ENCODE measurements at regions not wholly inside any gene's neighbourhood (a gene's known extent, or its start where the extent isn't known, plus 50 kb on each side); places are given as distances from the start of the nearest gene placed in this dataset.

GRCh38 chr4:129422277-129422676 lies 326.3 kb downstream of the C4orf33 start:
- no peak for DNase-seq

DNA sequence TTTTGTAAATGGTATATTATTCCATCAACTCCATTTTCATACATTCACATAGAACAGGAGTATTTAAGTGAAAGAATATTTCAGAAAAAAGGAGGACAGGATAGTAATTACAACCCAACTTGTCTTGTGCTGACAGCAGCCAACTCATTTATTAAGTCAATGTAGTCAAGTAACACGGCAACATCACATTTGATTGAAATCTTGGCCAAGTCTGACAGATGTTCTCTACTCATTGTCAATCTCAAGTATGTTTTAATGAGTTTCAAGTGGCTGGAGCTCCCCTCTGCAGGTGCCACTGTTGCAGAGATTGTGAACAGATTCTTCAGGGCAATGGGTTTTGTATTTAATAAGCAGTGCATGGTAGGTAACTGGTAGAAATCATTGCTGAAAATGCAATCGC lies 332.5 kb downstream of the C4orf33 start:
- no peak for DNase-seq

GRCh38 chr4:129429581-129430320 lies 333.8 kb downstream of the C4orf33 start:
- DNase-seq, result no peak

- DNase-seq, result no peak
Measured at GRCh38 chr4:129437347-129437746, 341.4 kb downstream of the C4orf33 start.

DNA sequence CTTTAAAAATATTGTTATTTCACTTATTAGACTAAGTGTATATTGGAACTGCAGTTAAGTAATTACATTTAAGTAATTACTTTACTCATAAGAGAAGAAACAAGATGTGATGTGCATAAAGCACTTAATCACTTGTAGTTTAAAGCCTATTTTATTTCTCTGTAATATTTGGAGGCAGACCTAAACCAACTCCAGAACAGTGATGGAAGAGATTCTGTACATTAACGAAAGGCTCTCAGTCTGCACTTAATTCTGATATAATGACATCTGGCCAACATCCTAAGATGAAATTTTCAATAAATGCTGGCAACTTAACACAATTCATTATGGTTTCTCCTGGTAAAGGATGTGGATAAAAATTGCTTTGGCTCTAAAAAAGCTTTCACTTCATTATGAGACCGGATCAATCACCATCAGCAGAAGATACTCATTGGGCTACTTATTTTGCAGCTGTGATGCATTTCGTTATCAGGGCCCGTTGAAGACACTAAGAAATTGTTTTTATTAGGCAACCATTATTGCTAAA lies 342.6 kb downstream of the C4orf33 start:
- DNase-seq, result no peak

- DNase-seq, result no peak
Measured at GRCh38 chr4:129446074-129446473, 350.1 kb downstream of the C4orf33 start.

DNA sequence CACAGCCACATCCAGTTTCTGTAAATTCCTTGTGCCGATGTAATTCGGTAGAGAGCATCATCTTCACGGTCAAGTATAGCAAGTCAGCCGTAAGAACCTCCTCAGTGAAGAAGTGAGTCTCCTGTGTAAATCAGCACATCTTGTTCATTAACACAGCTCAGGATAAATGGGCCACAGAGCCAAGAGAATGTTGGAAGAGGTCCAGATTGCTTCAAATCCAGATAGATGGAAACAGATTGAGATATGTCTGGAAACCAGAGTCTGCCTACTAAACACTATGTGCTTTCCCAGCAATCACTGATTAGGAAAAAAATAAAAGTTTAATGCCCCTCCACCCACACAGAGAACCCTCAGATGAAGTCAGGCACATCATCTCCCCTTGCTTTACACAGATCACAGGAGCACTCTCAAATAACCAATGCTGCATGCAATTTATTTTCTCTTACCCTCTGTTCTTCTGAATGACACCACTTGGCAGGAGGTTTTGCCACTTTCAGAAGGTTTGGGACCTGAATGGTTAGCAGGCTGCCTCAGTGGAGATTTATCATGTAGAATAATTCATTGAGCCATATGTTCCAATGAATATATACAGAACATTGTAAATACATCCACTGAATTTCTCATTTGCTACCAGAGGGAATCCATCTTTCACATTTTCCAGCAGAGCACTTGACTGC lies 357.7 kb downstream of the C4orf33 start:
- DNase-seq, result no peak

- no peak for DNase-seq
Measured at GRCh38 chr4:129455482-129455881, 359.5 kb downstream of the C4orf33 start.

- no peak for DNase-seq
Measured at GRCh38 chr4:129468624-129469023, 372.7 kb downstream of the C4orf33 start.

GRCh38 chr4:129474698-129475097 lies 378.7 kb downstream of the C4orf33 start:
- no peak for DNase-seq

DNA sequence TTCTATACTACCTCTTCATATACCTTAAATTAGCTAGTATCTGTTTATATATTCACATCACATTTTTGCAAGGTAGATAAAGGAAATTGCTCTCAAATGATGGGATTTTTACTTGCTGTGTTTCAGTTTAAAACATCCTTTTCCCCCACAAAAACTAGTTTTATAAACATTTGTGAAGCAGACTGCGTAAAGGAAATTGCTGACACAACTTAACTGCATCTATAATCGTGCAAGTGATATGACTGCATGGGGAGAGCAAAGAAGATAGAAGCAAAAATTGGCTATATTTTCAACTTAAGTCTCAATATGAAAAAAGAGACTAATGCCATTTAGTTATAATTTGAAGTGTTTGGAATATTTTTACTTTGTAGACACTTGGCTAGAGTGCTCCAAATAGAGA lies 385.2 kb downstream of the C4orf33 start:
- DNase-seq, result no peak

- no peak for DNase-seq
Measured at GRCh38 chr4:129488427-129488826, 392.5 kb downstream of the C4orf33 start.

DNA sequence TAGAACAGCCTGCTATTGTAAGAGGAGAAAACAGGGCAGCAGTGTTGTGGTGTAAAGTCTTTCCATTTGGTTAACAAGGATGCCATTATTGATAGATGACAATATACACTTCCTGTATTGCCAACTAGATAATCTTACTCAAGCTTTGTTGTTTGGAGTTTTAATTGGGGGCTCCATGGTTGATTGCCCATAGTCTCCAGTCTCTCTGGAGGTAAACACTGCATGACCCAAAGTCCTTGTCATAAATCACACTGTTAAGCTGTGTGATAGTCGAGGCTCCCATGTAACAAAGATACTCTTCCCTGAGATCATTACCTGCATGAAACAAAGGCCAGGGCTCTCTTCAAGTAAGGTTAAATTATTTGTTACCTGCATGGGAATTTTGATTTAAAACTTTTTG lies 394.6 kb downstream of the C4orf33 start:
- DNase-seq, result no peak

GRCh38 chr4:129498626-129499025 lies 402.7 kb downstream of the C4orf33 start:
- DNase-seq, result no peak

DNA sequence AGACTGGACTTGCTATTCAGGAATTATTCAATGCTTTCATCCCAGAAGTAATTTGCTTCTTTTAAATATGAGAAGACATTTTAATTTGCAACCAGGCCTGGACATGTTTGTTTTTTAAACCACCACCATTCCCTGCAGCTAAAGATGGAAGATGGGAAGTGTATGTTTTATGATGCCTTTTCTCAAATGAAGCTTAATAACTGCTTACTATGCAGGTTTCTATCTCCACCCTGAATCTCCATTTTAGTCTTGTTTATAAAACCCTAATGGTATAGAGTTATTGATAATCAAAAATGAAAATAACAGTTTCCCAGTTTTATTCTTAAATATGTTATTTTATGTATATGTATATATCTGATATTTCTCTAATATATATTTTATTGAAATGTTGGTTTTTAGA lies 418.9 kb downstream of the C4orf33 start:
- DNase-seq, result no peak

DNA sequence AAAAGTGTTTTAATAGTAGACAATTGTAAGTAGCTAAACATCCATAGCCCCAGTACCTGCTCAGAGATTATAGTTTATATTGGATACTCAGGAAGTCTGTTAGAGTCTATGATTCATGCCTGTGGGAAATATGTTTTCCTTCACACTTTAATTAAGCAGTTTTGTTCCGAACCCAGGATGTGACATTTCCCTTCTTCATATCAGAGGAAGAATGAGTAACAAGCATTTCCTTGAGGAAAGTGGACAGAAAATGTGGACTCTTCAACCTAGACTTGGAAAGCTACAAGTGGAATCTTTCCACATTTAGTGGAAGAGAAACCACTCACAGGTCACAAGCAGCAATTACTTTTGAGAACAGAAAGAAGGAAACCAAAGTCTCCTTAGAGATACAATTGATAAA lies 419.4 kb downstream of the C4orf33 start:
- no peak for DNase-seq

DNA sequence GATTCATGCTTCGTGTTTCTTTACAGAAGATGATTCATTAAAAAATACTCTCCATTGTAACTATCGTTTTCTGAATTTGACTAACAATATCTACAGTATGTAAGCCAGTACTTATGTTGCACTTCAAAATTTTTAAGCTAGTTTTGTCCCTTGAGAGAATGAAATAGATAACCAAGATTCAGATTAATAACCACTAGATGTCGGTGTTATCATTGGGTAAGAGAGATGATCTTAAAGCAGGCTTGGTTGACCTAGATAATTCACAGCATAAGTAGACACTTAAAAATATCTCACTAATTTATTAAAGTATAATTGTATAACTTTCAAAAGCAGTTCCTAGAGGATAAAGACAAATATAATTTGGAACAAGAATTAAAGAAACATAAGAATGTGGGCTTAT lies 430.9 kb downstream of the C4orf33 start:
- no peak for DNase-seq

DNA sequence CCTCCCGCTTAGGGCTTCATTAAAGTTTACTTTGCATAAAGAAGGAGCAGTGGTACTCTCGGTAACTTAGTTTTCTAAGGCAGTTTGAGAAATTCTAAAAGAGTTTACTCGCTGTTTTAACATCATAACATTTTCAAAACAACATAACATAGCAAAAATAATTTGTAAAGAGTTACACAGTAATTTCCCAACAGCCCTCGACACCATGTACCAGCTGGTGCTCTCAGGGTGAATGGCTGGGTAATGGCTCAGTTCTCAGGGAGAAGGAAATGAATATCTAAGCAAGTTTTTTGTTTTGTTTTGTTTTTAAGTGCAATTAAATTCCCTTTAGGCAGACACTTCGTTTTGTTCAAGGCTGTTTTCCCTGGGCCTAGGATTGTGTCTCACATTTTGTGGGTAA lies 435.3 kb downstream of the C4orf33 start:
- DNase-seq, result no peak

GRCh38 chr4:129532573-129532972 lies 436.6 kb downstream of the C4orf33 start:
- DNase-seq, result no peak

DNA sequence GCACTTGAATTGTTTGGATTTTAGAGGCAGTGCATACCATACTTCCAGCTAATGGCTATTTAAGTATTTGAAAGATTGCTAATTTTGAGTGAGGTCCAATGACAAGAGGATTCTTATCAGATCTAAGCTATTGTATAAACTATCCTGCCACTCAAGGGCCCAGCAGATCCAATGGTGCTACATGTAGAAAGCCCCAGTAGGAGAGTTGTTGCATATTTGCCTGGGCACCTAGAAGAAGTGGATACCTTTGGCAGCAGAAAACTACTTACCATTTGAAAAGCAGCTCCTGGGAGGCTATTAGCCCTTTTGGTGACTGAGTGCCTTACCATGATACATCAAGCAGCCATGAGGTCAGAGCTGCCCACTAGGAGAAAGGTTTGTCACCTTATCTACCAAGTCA lies 447.3 kb downstream of the C4orf33 start:
- DNase-seq, result no peak

GRCh38 chr4:129545599-129546278 lies 449.8 kb downstream of the C4orf33 start:
- DNase-seq, result no peak

DNA sequence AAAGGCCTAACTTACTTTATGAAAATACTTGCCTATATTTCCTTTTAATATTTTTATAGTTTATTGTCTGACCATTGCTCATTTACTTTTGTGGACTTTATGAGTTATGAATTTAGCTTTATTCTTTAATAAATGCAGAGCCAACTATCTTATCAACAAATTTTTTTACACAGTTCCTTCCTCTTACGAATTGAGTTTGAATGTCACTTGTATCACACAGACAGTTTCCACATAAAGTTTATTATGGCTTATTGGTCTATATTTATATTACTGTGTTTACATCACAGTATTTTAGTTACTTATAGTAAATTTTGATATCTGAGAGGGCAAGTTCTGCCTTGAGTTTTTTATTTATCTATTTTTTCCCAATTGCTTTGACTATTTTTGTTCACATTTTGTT lies 450.6 kb downstream of the C4orf33 start:
- no peak for DNase-seq

GRCh38 chr4:129550281-129550785 lies 454.4 kb downstream of the C4orf33 start:
- no peak for DNase-seq

- no peak for DNase-seq
Measured at GRCh38 chr4:129561280-129561679, 465.3 kb downstream of the C4orf33 start.

Measured in activated CD8-positive, alpha-beta memory T cell treated with anti-CD3 and anti-CD28 coated beads, Interleukin-2, amount 50 U/mL, for 4 hours (primary cell).